Natural killer cell (primary cell): ENCODE measurements at regions not wholly inside any gene's neighbourhood (a gene's known extent, or its start where the extent isn't known, plus 50 kb on each side); places are given as distances from the start of the nearest gene placed in this dataset.

Source experiments
- ATAC-seq, 3 donors: fragments of 150-1000 bp in 2 of 3; fragments of 200-7000 bp in 1 of 3; cut with Tn5 transposase; 1 replicate in 1 of 3; 2 replicates in 2 of 3; pipeline ENCODE4 v1.10.0; 2021; ENCODE audit warnings: mild to moderate bottlenecking in 2 of 3, moderate library complexity in 2 of 3
- DNase-seq, 2 donors: peaks; one replicate each; pipeline versions ENCODE4 v3.0.0 to v3.0.0-alpha.2; 2013 to 2021; ENCODE audit warnings: mixed read lengths in 1 of 2
- H3K27ac ChIP-seq: one replicate; pipeline ENCODE4 v1.5.1; 2013; ENCODE audit warnings: mild to moderate bottlenecking, low read length
- H3K27me3 ChIP-seq: one replicate; pipeline ENCODE4 v1.6.1; 2013; ENCODE audit warnings: low read length; ENCODE audit not compliant: control insufficient read depth, insufficient read depth
- H3K36me3 ChIP-seq: one replicate; pipeline ENCODE4 v1.6.1; 2013; ENCODE audit warnings: low read length; ENCODE audit not compliant: control insufficient read depth, insufficient read depth
- H3K4me1 ChIP-seq: one replicate; pipeline ENCODE4 v1.6.1; 2013; ENCODE audit warnings: low read length; ENCODE audit not compliant: control insufficient read depth, insufficient read depth
- H3K4me3 ChIP-seq: one replicate; pipeline ENCODE4 v1.5.1; 2013; ENCODE audit warnings: low read length
- H3K9me3 ChIP-seq: one replicate; pipeline ENCODE4 v1.6.1; 2013; ENCODE audit warnings: low read length; ENCODE audit not compliant: control insufficient read depth, insufficient read depth
- H3K27ac Mint-ChIP-seq, 2 donors: one replicate each; pipeline ENCODE4 v1.8.0; 2022; ENCODE audit warnings: mild to moderate bottlenecking in 2 of 2, mixed read lengths in 2 of 2, moderate library complexity in 1 of 2
- H3K27me3 Mint-ChIP-seq, 2 donors: one replicate each; pipeline ENCODE4 v1.8.0; 2022; ENCODE audit warnings: low read depth in 2 of 2, mixed read lengths in 2 of 2
- H3K36me3 Mint-ChIP-seq: one replicate; pipeline ENCODE4 v1.8.0; 2022; ENCODE audit warnings: mixed read lengths
- H3K4me1 Mint-ChIP-seq, 2 donors: one replicate each; pipeline ENCODE4 v1.8.0; 2022; ENCODE audit warnings: mixed read lengths in 2 of 2
- H3K4me3 Mint-ChIP-seq: one replicate; pipeline ENCODE4 v1.8.0; 2022; ENCODE audit warnings: mild to moderate bottlenecking, moderate library complexity, mixed read lengths
- H3K9me3 Mint-ChIP-seq, 2 donors: one replicate each; pipeline ENCODE4 v1.8.0; 2022; ENCODE audit warnings: mixed read lengths in 2 of 2
- WGBS: methylation state at CpG from one replicate; pipeline ENCODE4 v1.1.7; 2013; ENCODE audit warnings: missing lambda C conversion rate; ENCODE audit not compliant: insufficient coverage; 5-methylcytosine and 5-hydroxymethylcytosine counted together
- intact Hi-C: fragments of 100-400 bp; cut with micrococcal nuclease; formaldehyde crosslinking; loops from one replicate; pipeline ENCODE4 v1.14.2; 2022
- TF ChIP-seq, protein P1 (sequence below): fragments of 200-600 bp; IDR thresholded peaks from one replicate; pipeline ENCODE4 v1.8.0; 2022; ENCODE audit warnings: antibody characterized with exemption

GRCh38 chr17:77394540-77395295 lies 253.9 kb downstream of the SEC14L1 start:
- intact Hi-C loops: no loop called here
- no peak overlapping the region for H3K27ac Mint-ChIP-seq
- Histone ChIP-seq H3K4me3 (no peak overlapping the region), H3K27me3 (no peaks in the 10 kb centered on the region), H3K4me1 (peaks cover 80% of the 10 kb centered on the region), H3K9me3 (no peaks in the 10 kb centered on the region), H3K27ac (no peak overlapping the region), H3K36me3 (peaks cover 6% of the 10 kb centered on the region)
- H3K9me3 Mint-ChIP-seq: no peaks in the 10 kb centered on the region
- DNase-seq (no peak), ATAC-seq (no peak)
- peaks cover 41 to 75% of the 10 kb centered on the region in 2 donors for H3K4me1 Mint-ChIP-seq
- H3K36me3 Mint-ChIP-seq: no peaks in the 10 kb centered on the region
- WGBS: 89% methylated on average over 15 of the region's 15 CpGs
- H3K4me3 Mint-ChIP-seq: no peak overlapping the region
- H3K27me3 Mint-ChIP-seq: no peaks in the 10 kb centered on the region
- TF ChIP-seq, protein P1, sequence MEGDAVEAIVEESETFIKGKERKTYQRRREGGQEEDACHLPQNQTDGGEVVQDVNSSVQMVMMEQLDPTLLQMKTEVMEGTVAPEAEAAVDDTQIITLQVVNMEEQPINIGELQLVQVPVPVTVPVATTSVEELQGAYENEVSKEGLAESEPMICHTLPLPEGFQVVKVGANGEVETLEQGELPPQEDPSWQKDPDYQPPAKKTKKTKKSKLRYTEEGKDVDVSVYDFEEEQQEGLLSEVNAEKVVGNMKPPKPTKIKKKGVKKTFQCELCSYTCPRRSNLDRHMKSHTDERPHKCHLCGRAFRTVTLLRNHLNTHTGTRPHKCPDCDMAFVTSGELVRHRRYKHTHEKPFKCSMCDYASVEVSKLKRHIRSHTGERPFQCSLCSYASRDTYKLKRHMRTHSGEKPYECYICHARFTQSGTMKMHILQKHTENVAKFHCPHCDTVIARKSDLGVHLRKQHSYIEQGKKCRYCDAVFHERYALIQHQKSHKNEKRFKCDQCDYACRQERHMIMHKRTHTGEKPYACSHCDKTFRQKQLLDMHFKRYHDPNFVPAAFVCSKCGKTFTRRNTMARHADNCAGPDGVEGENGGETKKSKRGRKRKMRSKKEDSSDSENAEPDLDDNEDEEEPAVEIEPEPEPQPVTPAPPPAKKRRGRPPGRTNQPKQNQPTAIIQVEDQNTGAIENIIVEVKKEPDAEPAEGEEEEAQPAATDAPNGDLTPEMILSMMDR: no peak

GRCh38 chr17:77395501-77396048 lies 254.8 kb downstream of the SEC14L1 start:
- Histone ChIP-seq H3K36me3 (peaks cover 6% of the 10 kb centered on the region), H3K4me1 (peaks cover 81% of the 10 kb centered on the region), H3K9me3 (no peaks in the 10 kb centered on the region), H3K27me3 (no peaks in the 10 kb centered on the region), H3K27ac (no peak overlapping the region), H3K4me3 (no peak overlapping the region)
- TF ChIP-seq, protein P1: no peak
- 95% methylated on average over 11 of the region's 14 CpGs for WGBS
- Mint-ChIP-seq H3K9me3 (no peaks in the 10 kb centered on the region), H3K4me3 (no peak overlapping the region), H3K36me3 (no peaks in the 10 kb centered on the region), H3K27ac (no peak overlapping the region), H3K27me3 (no peaks in the 10 kb centered on the region), H3K4me1 (peaks cover 47 to 76% of the 10 kb centered on the region in 2 donors)
- no peak for DNase-seq
- intact Hi-C loops: no loop called here
- no peak for ATAC-seq

DNA sequence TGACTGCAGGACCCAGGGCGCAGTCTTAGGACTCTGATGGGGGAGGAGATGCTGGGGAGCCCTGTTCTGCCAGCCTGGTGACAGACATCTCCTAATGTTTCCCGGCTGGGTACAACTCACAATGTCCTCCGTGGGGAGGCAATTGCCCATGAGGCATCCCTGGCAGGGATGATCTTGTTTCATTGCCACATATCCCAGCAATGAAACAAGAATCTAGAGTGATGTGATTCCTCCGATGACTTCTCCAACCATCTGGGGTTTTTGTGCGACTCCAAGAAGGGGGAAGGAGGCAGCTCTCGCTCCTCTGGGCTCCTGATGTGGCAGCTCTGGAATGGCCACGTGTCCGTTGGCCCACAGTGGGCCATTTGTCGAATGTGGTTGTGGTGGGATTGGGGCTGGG lies 255.8 kb downstream of the SEC14L1 start:
- H3K27ac Mint-ChIP-seq: no peak overlapping the region
- 91% methylated on average over 9 of the region's 9 CpGs for WGBS

More for the DNA sequence above, 255.8 kb downstream of the SEC14L1 start:
- intact Hi-C loops: no loop called here
- no peak for ATAC-seq
- Mint-ChIP-seq H3K4me3 (no peak overlapping the region), H3K36me3 (no peaks in the 10 kb centered on the region), H3K4me1 (peaks cover 52 to 76% of the 10 kb centered on the region in 2 donors), H3K9me3 (no peaks in the 10 kb centered on the region), H3K27me3 (no peaks in the 10 kb centered on the region)
- no peaks in the 10 kb centered on the region for H3K27me3 ChIP-seq
- no peaks in the 10 kb centered on the region for H3K9me3 ChIP-seq
- DNase-seq: no peak
- H3K27ac ChIP-seq: no peak overlapping the region
- TF ChIP-seq, protein P1: no peak
- peaks cover 81% of the 10 kb centered on the region for H3K4me1 ChIP-seq
- peaks cover 6% of the 10 kb centered on the region for H3K36me3 ChIP-seq
- no peak overlapping the region for H3K4me3 ChIP-seq
